Uterus (tissue), 3 donors: ENCODE measurements at regions not wholly inside any gene's neighbourhood (a gene's known extent, or its start where the extent isn't known, plus 50 kb on each side); places are given as distances from the start of the nearest gene placed in this dataset.

Source experiments
- DNase-seq, 2 donors: peaks; one replicate each; pipeline ENCODE4 v3.0.0-alpha.2; 2019 to 2020
- H3K27ac ChIP-seq, 2 donors: fragments of 200-600 bp; sonication (generic); 1 replicate in 1 of 2; 2 replicates in 1 of 2; pipeline ENCODE4 v1.5.1; 2016 to 2018
- H3K27me3 ChIP-seq, 2 donors: fragments of 200-600 bp; sonication (generic); one replicate each; pipeline ENCODE4 v1.5.1; 2018 to 2019; ENCODE audit warnings: control low read depth in 1 of 2
- H3K36me3 ChIP-seq, 2 donors: fragments of 200-600 bp; sonication (generic); one replicate each; pipeline ENCODE4 v1.5.1; 2019; ENCODE audit warnings: control low read depth in 1 of 2
- H3K4me1 ChIP-seq, 2 donors: fragments of 200-600 bp; sonication (generic); one replicate each; pipeline ENCODE4 v1.5.1; 2018 to 2019; ENCODE audit warnings: control low read depth in 1 of 2
- H3K4me3 ChIP-seq, 2 donors: fragments of 200-600 bp; sonication (generic); 1 replicate in 1 of 2; 2 replicates in 1 of 2; pipeline ENCODE4 v1.5.1; 2018 to 2019; ENCODE audit warnings: mild to moderate bottlenecking in 1 of 2
- H3K9me3 ChIP-seq, 2 donors: fragments of 200-600 bp; sonication (generic); one replicate each; pipeline ENCODE4 v1.5.1; 2019; ENCODE audit warnings: control low read depth in 1 of 2
- CTCF ChIP-seq, 4 experiments: fragments of 200-600 bp in 2 of 4; fragments of 450-650 bp in 2 of 4; sonication (generic) in 2 of 4; IDR thresholded peaks; one replicate each; pipeline ENCODE4 v1.5.1; 2016 to 2019; ENCODE audit warnings: antibody characterized with exemption in 4 of 4, mild to moderate bottlenecking in 2 of 4, moderate library complexity in 1 of 4
- POLR2A ChIP-seq, 2 donors: fragments of 450-650 bp; IDR thresholded peaks; one replicate each; pipeline ENCODE4 v1.6.1; 2016; ENCODE audit warnings: antibody characterized with exemption in 2 of 2, mild to moderate bottlenecking in 1 of 2, moderate library complexity in 1 of 2
- intact Hi-C: fragments of 100-400 bp; cut with DNase I; formaldehyde crosslinking; loops from one replicate; pipeline ENCODE4 v1.15.1; 2023; ENCODE audit warnings: low total_unique reads
- donor health status: DM: yes; HTN: yes; CAD: no.

- no peak for DNase-seq
- Histone ChIP-seq H3K4me1 (no peaks in the 10 kb centered on the region), H3K27me3 (no peaks in the 10 kb centered on the region), H3K27ac (no peak overlapping the region), H3K36me3 (no peaks in the 10 kb centered on the region), H3K4me3 (no peak overlapping the region), H3K9me3 (no peaks in the 10 kb centered on the region)
- TF ChIP-seq CTCF (IDR thresholded peaks at IDR 0.05) (no peak), POLR2A (IDR thresholded peaks at IDR 0.05) (no peak)
- intact Hi-C loops = no loop called here
Measured at GRCh38 chr9:1254071-1254470, 203.9 kb downstream of the DMRT2 start.

- DNase-seq = no peak
- TF ChIP-seq CTCF (IDR thresholded peaks at IDR 0.05) (no peak), POLR2A (IDR thresholded peaks at IDR 0.05) (no peak)
- no peaks in the 10 kb centered on the region for H3K4me1 ChIP-seq
- no peaks in the 10 kb centered on the region for H3K9me3 ChIP-seq
- no peaks in the 10 kb centered on the region for H3K27me3 ChIP-seq
- intact Hi-C loops = no loop called here
- no peaks in the 10 kb centered on the region for H3K36me3 ChIP-seq
- no peak overlapping the region for H3K4me3 ChIP-seq
- no peak overlapping the region for H3K27ac ChIP-seq
Measured at GRCh38 chr9:1256178-1256577, 206.0 kb downstream of the DMRT2 start.

DNA sequence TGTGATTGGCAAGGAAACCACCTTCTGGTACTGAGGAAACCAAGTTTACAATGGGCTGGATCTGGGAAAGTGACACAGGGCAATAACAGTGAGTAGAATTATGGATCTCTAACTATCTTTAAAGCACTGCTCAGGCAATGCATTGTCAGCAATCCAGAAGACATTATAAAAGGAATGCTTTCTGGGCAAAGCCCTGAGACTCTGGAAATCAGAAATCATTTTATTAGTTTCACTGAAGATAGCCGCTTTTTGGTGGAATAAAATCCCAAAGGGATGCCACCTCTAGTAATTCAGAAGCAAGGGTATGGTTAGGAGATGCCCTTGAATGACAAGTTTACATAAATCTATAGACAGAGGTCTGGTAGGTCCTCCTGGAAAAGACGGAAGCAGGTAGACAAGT is 211.1 kb downstream of the DMRT2 start:
- no peaks in the 10 kb centered on the region for H3K36me3 ChIP-seq
- H3K27ac ChIP-seq = no peak overlapping the region
- H3K4me3 ChIP-seq = no peak overlapping the region
- H3K27me3 ChIP-seq = no peaks in the 10 kb centered on the region
- intact Hi-C loops = no loop called here
- TF ChIP-seq POLR2A (IDR thresholded peaks at IDR 0.05) (no peak), CTCF (IDR thresholded peaks at IDR 0.05) (no peak)
- H3K4me1 ChIP-seq = peaks cover 0 to 5% of the 10 kb centered on the region in 2 donors
- H3K9me3 ChIP-seq = no peaks in the 10 kb centered on the region
- DNase-seq = no peak

DNA sequence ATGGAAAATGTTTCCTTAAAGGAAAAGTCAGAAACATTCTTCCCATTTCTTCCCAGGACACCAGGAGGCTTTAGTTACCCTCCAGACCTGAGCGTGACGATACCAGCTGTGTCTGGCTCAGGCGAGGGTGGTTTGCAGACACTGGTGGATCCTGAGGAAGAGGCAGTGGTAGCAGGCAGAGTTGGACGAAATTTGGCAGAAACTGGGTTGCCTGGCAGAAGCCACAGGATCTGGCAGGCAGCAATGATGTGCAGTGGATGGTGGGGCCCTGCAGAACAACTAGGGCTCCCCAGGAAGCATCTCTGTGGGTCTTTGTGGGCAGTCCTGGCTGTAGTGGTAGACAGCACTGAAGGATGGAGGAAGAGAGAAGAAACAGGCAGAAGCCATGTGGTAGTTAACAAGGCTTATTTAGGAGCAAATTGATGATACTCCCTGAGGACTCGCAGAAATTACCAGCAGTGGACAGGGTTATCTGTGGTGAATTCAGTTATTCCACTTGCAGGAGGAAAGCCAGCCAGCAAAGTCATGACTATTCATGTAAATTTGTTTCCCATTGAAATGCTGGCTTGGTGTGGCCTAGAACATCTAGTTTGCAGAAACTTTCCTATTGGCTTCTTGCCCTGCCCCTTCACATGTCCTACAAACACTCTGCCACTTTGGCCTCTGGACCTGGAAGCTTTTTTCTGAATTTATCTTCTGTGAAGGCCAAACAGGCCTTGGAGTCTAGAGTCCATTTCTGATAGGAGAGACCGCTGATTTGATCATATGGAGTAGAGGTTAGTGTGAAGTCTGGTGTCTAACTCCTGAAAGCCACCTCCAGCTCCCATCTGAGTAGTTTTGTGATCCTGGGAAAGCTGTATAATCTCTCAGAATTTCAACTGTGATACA is 212.0 kb downstream of the DMRT2 start:
- no peak for TF ChIP-seq POLR2A (IDR thresholded peaks at IDR 0.05)
- TF ChIP-seq CTCF (IDR thresholded peaks at IDR 0.05) = no peak
- H3K27me3 ChIP-seq = no peaks in the 10 kb centered on the region
- H3K27ac ChIP-seq = no peak overlapping the region
- DNase-seq = no peak
- no peak overlapping the region for H3K4me3 ChIP-seq
- intact Hi-C loops = no loop called here
- H3K9me3 ChIP-seq = no peaks in the 10 kb centered on the region
- peaks cover 0 to 5% of the 10 kb centered on the region in 2 donors for H3K4me1 ChIP-seq
- H3K36me3 ChIP-seq = no peaks in the 10 kb centered on the region

- Histone ChIP-seq H3K4me1 (peaks cover 0 to under 1% of the 10 kb centered on the region in 2 donors), H3K27ac (no peak overlapping the region), H3K4me3 (no peak overlapping the region), H3K9me3 (no peaks in the 10 kb centered on the region), H3K27me3 (no peaks in the 10 kb centered on the region), H3K36me3 (no peaks in the 10 kb centered on the region)
- no peak for TF ChIP-seq POLR2A (IDR thresholded peaks at IDR 0.05)
- no peak for TF ChIP-seq CTCF (IDR thresholded peaks at IDR 0.05)
- intact Hi-C loops = no loop called here
- no peak for DNase-seq
Measured at GRCh38 chr9:1267141-1267570, 217.0 kb downstream of the DMRT2 start.
